HG03571 (cell line): ENCODE measurements at regions not wholly inside any gene's neighbourhood (a gene's known extent, or its start where the extent isn't known, plus 50 kb on each side); places are given as distances from the start of the nearest gene placed in this dataset.
"Not testable (repeated sequence)": the region's sequence is repeated elsewhere in the genome, so short reads cannot be mapped to it uniquely, and the experiment has no call there.

Source experiments
- ATAC-seq: cut with Tn5 transposase; IDR thresholded peaks from one replicate; pipeline ENCODE4 v1.9.1; 2021; ENCODE audit not compliant: unreplicated experiment

DNA sequence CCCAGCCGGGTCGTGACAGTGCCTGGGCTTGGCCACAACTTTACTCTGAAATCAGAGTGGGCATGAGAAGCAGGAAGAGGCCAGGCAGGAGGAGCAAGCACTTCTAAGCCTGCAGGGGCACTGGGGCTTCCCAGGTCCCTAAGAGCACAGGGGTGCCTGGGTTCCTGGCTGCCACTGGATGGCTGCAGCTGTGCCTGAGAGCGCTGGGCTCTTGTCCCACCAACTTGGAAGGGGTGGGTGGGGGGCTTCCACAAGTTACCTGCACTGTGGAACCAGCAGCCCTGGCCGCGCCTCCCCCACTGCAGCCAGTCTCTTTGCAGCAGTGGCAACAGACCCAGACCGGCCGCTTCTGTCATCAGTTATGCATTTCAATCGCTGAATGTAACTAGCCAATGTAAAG, 434.7 kb upstream of the GRM3 start:
- no peak for ATAC-seq

GRCh38 chr7:86207740-86208139, 436.0 kb upstream of the GRM3 start:
- no peak for ATAC-seq

GRCh38 chr7:86202833-86203232, 440.9 kb upstream of the GRM3 start:
- ATAC-seq = no peak

DNA sequence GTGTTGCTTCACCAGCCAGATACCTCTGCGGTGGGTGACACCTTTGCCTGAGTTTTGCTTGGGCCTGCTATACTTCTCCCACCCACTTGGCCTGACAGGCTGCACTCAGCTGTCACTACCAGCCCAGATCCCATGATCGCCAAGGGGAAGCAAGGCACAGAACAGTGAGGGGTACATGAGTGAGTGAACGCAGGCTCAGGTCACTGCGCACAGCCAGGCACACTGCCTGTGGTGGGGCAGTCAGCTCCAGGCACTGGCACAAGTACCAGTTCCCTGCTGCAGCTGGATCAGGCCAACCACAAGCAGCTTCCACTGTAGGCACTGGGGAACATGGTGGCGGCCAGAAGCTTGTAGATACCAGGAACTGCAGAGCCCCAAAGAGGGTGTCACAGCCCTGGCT, 441.9 kb upstream of the GRM3 start:
- ATAC-seq = no peak

DNA sequence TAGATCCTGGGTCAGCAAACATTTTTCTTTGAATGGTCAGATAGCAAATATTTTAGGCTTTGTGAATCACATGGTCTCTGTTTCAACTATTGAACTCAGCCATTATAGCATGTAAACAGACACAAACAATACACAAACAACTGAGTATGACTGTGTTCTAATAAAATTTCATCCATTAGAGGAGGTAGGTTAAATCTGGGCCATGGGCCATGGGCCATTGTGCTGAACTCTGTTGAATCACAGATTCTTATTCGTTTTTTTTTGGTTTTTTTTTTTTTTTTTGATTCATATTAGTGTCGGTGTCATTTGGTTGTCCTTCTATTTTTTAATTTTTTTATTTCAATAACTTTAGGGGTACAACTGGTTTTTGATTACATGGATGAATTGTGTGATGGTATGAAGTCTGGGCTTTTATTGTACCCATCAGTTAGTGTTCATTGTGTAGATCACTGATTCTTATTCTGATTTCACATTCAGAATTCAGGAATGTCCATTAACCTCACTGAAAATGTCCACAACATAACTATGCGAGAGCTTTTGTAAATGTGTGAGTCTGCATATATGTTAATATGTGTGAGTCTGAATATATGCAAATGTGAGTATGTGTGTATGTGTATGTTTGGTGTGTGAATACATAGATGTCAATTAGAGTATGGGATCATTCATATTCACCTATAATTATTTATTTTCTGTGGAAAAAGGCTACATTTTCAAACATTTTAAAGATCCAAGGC, 443.7 kb upstream of the GRM3 start:
- ATAC-seq = no peak

- ATAC-seq = no peak
These were observed 453.4 kb upstream of the GRM3 start for GRCh38 chr7:86190351-86190750.

- no peak for ATAC-seq
These were observed 462.2 kb upstream of the GRM3 start for GRCh38 chr7:86181474-86181873.

GRCh38 chr7:86164827-86165226, 478.9 kb upstream of the GRM3 start:
- ATAC-seq = no peak

- ATAC-seq = no peak
These were observed 485.6 kb upstream of the GRM3 start for GRCh38 chr7:86158111-86158510.

DNA sequence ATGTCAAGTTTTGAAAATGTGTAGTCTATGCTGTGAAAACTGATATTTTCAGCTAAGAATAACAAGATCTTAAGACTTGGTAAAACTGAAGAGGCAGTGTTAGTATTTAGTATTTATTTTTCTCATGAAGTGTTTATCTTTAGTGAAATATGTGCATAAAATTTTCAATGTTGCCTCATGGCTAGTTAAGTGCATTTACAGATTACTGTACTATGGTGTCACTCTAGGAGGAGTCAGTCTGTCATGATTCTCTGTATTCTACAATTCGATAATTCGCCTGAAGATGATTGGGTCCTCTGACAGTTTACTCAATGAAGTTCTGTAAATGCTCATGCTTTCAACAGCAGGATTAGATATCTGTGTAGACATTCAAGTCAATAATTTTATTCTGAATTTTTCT, 488.1 kb upstream of the GRM3 start:
- ATAC-seq = no peak

DNA sequence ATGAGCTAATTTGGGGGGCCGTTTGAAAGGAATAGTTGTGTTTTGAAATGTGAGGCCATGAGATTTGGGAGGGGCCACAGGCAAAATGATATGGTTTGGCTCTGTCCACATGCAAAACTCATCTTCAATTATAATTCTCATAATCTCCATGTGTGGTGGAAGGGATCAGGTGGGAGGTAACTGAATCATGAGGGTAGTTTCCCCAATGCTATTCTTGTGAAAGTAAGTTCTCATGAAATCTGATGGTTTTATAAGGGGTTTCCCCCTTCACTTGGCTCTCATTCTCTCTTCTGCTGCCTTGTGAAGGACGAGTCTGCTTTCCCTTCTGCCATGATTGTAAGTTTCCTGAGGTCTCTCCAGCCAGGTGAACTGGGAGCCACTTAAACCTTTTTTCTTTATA, 490.8 kb upstream of the GRM3 start:
- no peak for ATAC-seq

DNA sequence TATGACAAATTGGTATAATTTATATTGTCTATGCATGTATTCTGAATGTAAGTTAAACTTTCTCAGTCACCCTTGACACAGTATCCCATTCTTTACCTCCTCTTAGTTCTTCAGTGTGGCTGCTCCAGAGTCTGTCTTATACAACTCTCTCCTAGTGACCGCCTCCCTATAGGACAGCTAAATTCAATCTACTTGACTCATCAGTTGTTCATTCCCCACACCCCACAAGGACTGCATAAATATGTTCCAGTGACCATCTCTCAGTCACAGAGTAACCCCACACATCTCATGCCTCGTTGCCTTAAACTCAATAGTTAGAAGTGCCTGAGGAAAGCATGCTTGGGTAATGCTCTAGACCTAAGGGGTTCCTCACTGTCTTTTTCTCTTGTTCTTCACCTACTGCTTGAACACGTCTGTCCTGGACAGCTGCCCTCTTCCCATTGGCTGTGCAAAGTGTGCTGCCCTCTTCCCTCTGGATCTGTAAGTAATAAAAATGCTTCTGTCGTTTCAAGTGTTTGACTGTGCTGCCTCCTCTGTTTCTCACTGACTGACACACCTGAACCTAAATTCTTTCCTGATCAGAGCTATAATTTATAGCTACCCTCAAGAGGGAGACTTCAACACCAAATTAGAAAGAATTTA, 494.6 kb upstream of the GRM3 start:
- ATAC-seq = no peak

DNA sequence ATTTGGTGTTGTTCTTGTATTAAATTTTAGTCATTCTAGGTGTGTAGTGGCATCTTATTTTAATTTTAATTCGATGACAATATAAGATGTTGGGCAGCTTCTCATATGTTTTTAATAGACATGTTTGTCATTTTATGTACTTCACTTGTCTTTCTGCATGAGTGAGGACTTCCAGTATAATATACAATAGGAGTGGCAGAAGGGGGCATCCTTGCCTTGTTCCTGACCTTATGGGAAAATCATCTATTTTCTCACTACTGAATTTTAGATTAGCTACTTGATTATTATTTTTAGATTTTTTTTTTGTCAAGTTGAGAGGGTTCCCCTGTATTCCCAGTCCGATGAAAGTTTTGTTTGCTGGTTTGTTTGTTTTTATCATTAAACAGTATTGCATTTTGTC, 495.2 kb upstream of the GRM3 start:
- ATAC-seq = no peak

DNA sequence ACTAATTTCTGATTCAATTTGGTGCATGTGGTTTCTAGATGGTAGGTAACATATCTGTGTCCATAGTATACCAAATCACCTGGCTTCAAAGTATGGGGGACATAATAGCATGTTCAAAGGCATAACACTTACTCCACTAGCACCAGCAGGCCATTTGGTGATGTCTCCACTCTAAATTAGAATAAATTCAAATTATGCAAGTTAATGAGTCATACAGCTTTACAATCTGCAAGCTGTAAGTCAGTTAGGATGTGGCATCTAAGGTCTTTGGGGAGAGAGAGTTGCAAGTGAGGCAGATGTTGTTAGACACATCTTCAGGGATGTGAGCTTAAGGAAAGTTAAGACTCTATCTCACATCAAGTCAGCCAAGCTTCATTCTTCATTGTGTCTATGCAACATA, 506.4 kb upstream of the GRM3 start:
- no peak for ATAC-seq

DNA sequence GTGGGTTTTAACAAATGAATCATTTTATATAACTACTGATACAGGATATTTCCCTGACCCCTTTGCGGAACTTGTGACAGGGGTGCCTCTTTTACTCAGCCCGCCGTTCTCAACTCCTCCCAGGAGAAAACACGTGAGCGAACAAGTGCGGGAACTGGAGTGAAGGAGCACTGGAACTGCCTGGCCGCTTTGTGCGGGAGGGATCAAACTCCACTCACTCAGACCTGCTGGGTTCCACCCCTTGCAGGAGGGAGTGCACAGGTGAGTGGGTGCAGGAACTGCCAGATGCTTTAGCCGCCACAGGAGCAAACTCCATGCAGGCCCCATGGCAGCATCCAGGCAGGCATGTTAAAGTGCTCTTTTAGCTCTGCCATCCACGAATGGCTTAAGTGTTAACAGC, 513.4 kb upstream of the GRM3 start:
- no peak for ATAC-seq

- no peak for ATAC-seq
These were observed 520.2 kb upstream of the GRM3 start for GRCh38 chr7:86123476-86123875.

DNA sequence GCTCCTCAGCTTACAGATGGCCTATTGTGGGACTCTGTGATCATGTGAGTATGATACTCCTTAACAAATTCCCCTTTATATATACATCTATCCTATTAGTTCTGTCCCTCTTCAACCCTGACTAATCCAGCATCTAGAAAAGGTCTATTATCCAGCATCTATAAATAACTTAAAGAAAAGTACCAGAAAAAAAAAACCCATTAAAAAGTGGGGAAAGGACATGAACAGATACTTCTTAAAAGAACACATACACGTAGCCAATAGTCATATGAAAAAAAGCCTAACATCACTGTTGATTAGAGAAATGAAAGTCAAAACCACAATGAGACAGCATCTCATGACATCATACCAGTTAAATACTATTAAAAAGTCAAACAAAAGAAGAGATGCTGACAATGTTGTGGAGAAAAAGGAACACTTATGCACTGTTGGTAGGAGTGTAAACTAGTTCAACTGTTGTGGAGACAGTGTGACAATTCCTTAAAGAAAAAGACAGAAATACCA, 549.5 kb upstream of the GRM3 start:
- ATAC-seq = no peak

GRCh38 chr7:86091369-86091768, 552.3 kb upstream of the GRM3 start:
- ATAC-seq = no peak

DNA sequence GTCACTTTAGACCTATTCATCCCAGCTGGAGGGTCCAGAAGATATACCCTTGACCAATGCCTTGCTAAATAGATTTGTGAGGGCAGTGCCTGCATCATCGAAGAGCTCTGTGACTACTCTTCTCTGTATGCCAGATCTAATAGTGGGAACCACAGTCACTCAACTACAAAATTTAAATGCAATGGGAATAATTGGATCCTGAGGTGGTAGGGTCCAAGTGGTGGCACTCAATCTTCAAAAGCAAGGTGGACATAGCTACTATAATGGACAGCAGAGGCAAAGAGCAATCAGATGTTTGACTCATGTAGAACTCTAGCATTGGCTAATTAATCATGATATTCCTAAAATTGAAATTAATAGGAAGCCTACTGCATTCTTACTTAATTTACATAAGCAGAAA, 554.3 kb upstream of the GRM3 start:
- no peak for ATAC-seq

GRCh38 chr7:86064572-86064971, 579.1 kb upstream of the GRM3 start:
- not testable (repeated sequence) for ATAC-seq

GRCh38 chr7:86058649-86059048, 585.1 kb upstream of the GRM3 start:
- no peak for ATAC-seq

DNA sequence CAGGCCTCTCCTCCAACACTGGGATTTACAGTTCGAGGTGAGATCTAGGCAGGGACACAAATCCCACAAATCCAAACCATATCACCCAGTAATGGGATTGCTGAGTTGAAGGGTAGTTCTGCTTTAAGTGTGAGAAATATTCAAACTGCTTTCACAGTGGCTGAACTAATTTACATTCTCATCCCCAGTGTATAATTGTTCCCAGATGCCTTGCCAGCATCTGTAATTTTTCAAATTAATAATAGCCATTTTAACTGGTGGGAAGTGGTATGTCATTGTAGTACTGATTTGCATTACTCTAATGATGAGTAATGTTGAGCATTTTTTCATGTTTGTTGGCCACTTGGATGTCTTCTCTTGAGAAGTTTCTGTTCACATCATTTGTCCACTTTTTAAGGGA, 592.8 kb upstream of the GRM3 start:
- no peak for ATAC-seq

DNA sequence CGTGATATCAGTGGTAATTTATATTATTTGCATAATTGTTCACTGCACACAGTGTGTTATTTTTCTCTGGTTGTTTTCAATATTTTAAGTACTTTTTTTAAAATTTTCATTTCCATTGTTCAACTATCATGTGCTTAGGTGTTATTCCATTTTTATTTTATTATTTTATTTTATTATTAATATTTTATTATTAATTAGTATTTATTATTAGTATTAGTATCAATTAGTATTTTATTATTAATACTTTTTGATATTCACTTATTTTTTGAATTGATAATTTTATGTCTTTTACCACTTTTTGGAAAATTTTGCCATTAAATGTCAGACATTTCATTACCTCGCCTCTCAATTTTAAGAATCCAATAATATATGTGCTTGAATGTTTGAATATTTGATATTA, 593.8 kb upstream of the GRM3 start:
- ATAC-seq = no peak
